ENCODE measurements at regions not wholly inside any gene's neighbourhood (a gene's known extent, or its start where the extent isn't known, plus 50 kb on each side); places are given as distances from the start of the nearest gene placed in this dataset.

GRCh38 chr10:106214243-106214642 lies 950.3 kb downstream of the SORCS1 start:
- Histone ChIP-seq H3K27me3 (replicated peaks in 1 of 4; ENCODE audit: control insufficient read depth in 3 of 4, extremely low read depth in 1 of 4, insufficient read depth in 3 of 4, low read length in 3 of 4) (no peaks in the 10 kb centered on the region), H3K23me2 (ENCODE audit: low read depth, low read length) (no peaks in the 10 kb centered on the region), H3K18ac (ENCODE audit: extremely low read depth, low read length) (no peak overlapping the region), H4K5ac (ENCODE audit: insufficient read length, low read depth, low read length) (no peak overlapping the region), H3K14ac (ENCODE audit: insufficient read length) (no peak overlapping the region), H3K36me3 (ENCODE audit: control insufficient read depth in 2 of 4, insufficient read depth in 4 of 4, low read length in 3 of 4) (no peaks in the 10 kb centered on the region), H2BK12ac (ENCODE audit: low read depth, low read length) (no peak overlapping the region), H2AFZ (ENCODE audit: low read length) (no peak overlapping the region), H2BK120ac (replicated peaks; ENCODE audit: low read depth, low read length) (no peak overlapping the region), H3K4me1 (replicated peaks in 1 of 4; ENCODE audit: control insufficient read depth in 3 of 4, insufficient read depth in 4 of 4, low read length in 3 of 4) (peaks cover 0 to 2% (median 0%) of the 10 kb centered on the region in 4 experiments; a peak in 1 of 7 replicates), H3K4me3 (ENCODE audit: extremely low read depth in 1 of 4, insufficient read depth in 2 of 4, low read depth in 3 of 4, low read length in 4 of 4) (no peak overlapping the region), H3K9me3 (ENCODE audit: insufficient read depth in 2 of 2, low read depth in 1 of 2, low read length in 1 of 2) (no peaks in the 10 kb centered on the region), H3K4ac (replicated peaks; ENCODE audit: insufficient read length, low read depth, low read length) (no peak overlapping the region), H4K91ac (replicated peaks; ENCODE audit: insufficient read length, low read length) (no peak overlapping the region), H4K20me1 (replicated peaks in 1 of 2; ENCODE audit: control insufficient read depth in 1 of 2, insufficient read depth in 2 of 2, low read length in 2 of 2) (no peaks in the 10 kb centered on the region), H3K9ac (replicated peaks in 1 of 4; ENCODE audit: extremely low read depth in 1 of 4, low read depth in 3 of 4, low read length in 3 of 4) (no peak overlapping the region), H2BK15ac (ENCODE audit: low read length) (no peak overlapping the region), H3K4me2 (ENCODE audit: insufficient read depth in 1 of 2, low read depth in 2 of 2, low read length in 2 of 2) (no peak overlapping the region), H4K8ac (ENCODE audit: extremely low read depth, insufficient read depth, low read length) (no peak overlapping the region), H3K79me1 (ENCODE audit: low read depth, low read length) (no peaks in the 10 kb centered on the region), H3K79me2 (ENCODE audit: control insufficient read depth in 1 of 2, insufficient read depth in 2 of 2, low read length in 2 of 2) (no peaks in the 10 kb centered on the region), H3K56ac (replicated peaks; ENCODE audit: insufficient read length, low read depth, low read length) (no peak overlapping the region), H2BK5ac (ENCODE audit: low read depth, low read length) (no peak overlapping the region), H3K27ac (ENCODE audit: low read depth, low read length) (no peak overlapping the region), H3K23ac (ENCODE audit: insufficient read length) (no peak overlapping the region), H2BK20ac (ENCODE audit: low read length) (no peak overlapping the region), H2AK5ac (ENCODE audit: low read depth, low read length) (no peak overlapping the region)
- POLR2A ChIA-PET (ENCODE audit: partially characterized antibody): interaction anchor here (0.6 kb wide), 1 partner anchor 122 kb away, joined by 3 read pairs; no protein-coding TSS in a partner anchor
- TF ChIP-seq RFX5 (IDR thresholded peaks at IDR 0.05; ENCODE audit: borderline replicate concordance, low read depth, low read length): no peak
- no peak for TF ChIP-seq SIRT6 (IDR thresholded peaks at IDR 0.05; ENCODE audit: low read length)
- TF ChIP-seq SP1 (IDR thresholded peaks at IDR 0.05; ENCODE audit: low read depth, low read length): no peak
- no peak for TF ChIP-seq HDAC6 (IDR thresholded peaks at IDR 0.05; ENCODE audit: low read depth, low read length)
- no peak for TF ChIP-seq ZNF274 (IDR thresholded peaks at IDR 0.05; ENCODE audit: borderline replicate concordance, extremely low read depth, low read length)
- TF ChIP-seq, protein P1, sequence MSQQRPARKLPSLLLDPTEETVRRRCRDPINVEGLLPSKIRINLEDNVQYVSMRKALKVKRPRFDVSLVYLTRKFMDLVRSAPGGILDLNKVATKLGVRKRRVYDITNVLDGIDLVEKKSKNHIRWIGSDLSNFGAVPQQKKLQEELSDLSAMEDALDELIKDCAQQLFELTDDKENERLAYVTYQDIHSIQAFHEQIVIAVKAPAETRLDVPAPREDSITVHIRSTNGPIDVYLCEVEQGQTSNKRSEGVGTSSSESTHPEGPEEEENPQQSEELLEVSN (IDR thresholded peaks at IDR 0.05): no peak
- no peak for TF ChIP-seq CBX8 (IDR thresholded peaks at IDR 0.05; ENCODE audit: borderline replicate concordance, low read depth, low read length)
- no peak for TF ChIP-seq FOSL1 (IDR thresholded peaks at IDR 0.05; ENCODE audit: insufficient read depth, low read depth, low read length)
- TF ChIP-seq RXRA (IDR thresholded peaks at IDR 0.05; ENCODE audit: insufficient read depth, low read depth, low read length): no peak
- no peak for TF ChIP-seq JUN (IDR thresholded peaks at IDR 0.05; ENCODE audit: low read depth, low read length)
- DNase-seq (ENCODE audit: low read depth in 1 of 2, low spot score in 2 of 2): no peak
- WGBS, 2 experiments (ENCODE audit: extremely low coverage in 1 of 2, insufficient coverage in 1 of 2, insufficient read length in 1 of 2, insufficient replicate concordance in 2 of 2, low coverage in 1 of 2, low lambda C conversion rate in 2 of 2, missing lambda C conversion rate in 1 of 2): 90% methylated on average over 2 of the region's 2 CpGs; no CpG with 5 or more reads in 1 of the 2 experiments
- CTCF ChIA-PET (ENCODE audit: partially characterized antibody): interaction anchor here (0.7 to 1.2 kb wide), 2 partner anchors 10 to 820 kb away, joined by 3 to 8 read pairs; no protein-coding TSS in a partner anchor
- FAIRE-seq: no peak
